ENCODE measurements at regions not wholly inside any gene's neighbourhood (a gene's known extent, or its start where the extent isn't known, plus 50 kb on each side); places are given as distances from the start of the nearest gene placed in this dataset. TPM values are rescaled to one million over a fixed set of nuclear protein-coding genes. Genes with fewer than 3 reads are reported as not detected.

- DNase-seq = no peak
Observed at GRCh38 chr13:74187564-74187963, 53.4 kb upstream of the KLF12 start.

- DNase-seq = no peak
Observed at GRCh38 chr13:74184283-74184682, 50.1 kb upstream of the KLF12 start.

Small RNA genes lying in the stretch of these regions (small RNA-seq; reads per million reads assigned to genes)
- gene RNU6-38P (ENCODE audit: low replicate concordance) (not detected), gene RNY1P5 (ENCODE audit: low replicate concordance) (0.07 reads per million)
